ENCODE measurements at regions not wholly inside any gene's neighbourhood (a gene's known extent, or its start where the extent isn't known, plus 50 kb on each side); places are given as distances from the start of the nearest gene placed in this dataset.
"Not testable (repeated sequence)": the region's sequence is repeated elsewhere in the genome, so short reads cannot be mapped to it uniquely, and the experiment has no call there.

GRCh38 chrY:26670881-26671879 is 1049.3 kb downstream of the CDY1 start:
- TF ChIP-seq POLR2AphosphoS5 (IDR thresholded peaks at IDR 0.05); EP300 (IDR thresholded peaks at IDR 0.05); POLR2A (IDR thresholded peaks at IDR 0.05; ENCODE audit: low read depth): not testable (repeated sequence)

Measured in esophagus muscularis mucosa (tissue), 3 donors.